H1 (cell line): ENCODE measurements at regions not wholly inside any gene's neighbourhood (a gene's known extent, or its start where the extent isn't known, plus 50 kb on each side); places are given as distances from the start of the nearest gene placed in this dataset.

ENCODE experiments used
- ZNF274 ChIP-seq: IDR thresholded peaks from 2 replicates; pipeline ENCODE4 v1.7.0; 2012; ENCODE audit warnings: low read length, borderline replicate concordance; ENCODE audit errors: extremely low read depth

GRCh38 chr9:118609355-118610044 lies 759.7 kb downstream of the BRINP1 start (continued):
- no peak for TF ChIP-seq ZNF274
- TF ChIP-seq, all 59 proteins: peak for 0
